Uterus (tissue), 2 donors: ENCODE measurements at regions not wholly inside any gene's neighbourhood (a gene's known extent, or its start where the extent isn't known, plus 50 kb on each side); places are given as distances from the start of the nearest gene placed in this dataset.

Experiments
- CTCF ChIP-seq, 4 experiments: fragments of 200-600 bp in 2 of 4; fragments of 450-650 bp in 2 of 4; sonication (generic) in 2 of 4; IDR thresholded peaks; one replicate each; pipeline ENCODE4 v1.5.1; 2016 to 2019; ENCODE audit warnings: antibody characterized with exemption in 4 of 4, mild to moderate bottlenecking in 2 of 4, moderate library complexity in 1 of 4
- POLR2A ChIP-seq, 2 donors: fragments of 450-650 bp; IDR thresholded peaks; one replicate each; pipeline ENCODE4 v1.6.1; 2016; ENCODE audit warnings: antibody characterized with exemption in 2 of 2, mild to moderate bottlenecking in 1 of 2, moderate library complexity in 1 of 2

GRCh38 chr2:37809525-37809924 lies 115.6 kb upstream of the RMDN2 start:
- TF ChIP-seq POLR2A (IDR thresholded peaks at IDR 0.05) (no peak), CTCF (IDR thresholded peaks at IDR 0.05) (peak; percentile 18 to 39 (median 34))
